ENCODE measurements at regions not wholly inside any gene's neighbourhood (a gene's known extent, or its start where the extent isn't known, plus 50 kb on each side); places are given as distances from the start of the nearest gene placed in this dataset.

GRCh38 chr9:108511307-108511706, 344.5 kb downstream of the ACTL7B start:
- Histone ChIP-seq H4K20me1 (replicated peaks; ENCODE audit: control insufficient read depth, extremely low read depth, insufficient read depth, low read length) (no peaks in the 10 kb centered on the region), H3K36me3 (ENCODE audit: control insufficient read depth in 2 of 2, extremely low read depth in 1 of 2, insufficient read depth in 2 of 2, low read length in 2 of 2) (no peaks in the 10 kb centered on the region), H3K4me1 (ENCODE audit: control insufficient read depth, extremely low read depth, insufficient read depth, low read length) (no peaks in the 10 kb centered on the region), H3K4me2 (ENCODE audit: insufficient read depth, low read length) (no peak overlapping the region), H3K9me3 (replicated peaks; ENCODE audit: control insufficient read depth, insufficient read depth, low read length) (no peaks in the 10 kb centered on the region), H3K9ac (replicated peaks; ENCODE audit: extremely low read depth, insufficient read depth, low read length) (no peak overlapping the region), H3K4me3 (replicated peaks in 1 of 3; ENCODE audit: insufficient read depth in 1 of 3, low read depth in 1 of 3, low read length in 3 of 3) (no peak overlapping the region), H3K27me3 (ENCODE audit: control insufficient read depth in 2 of 2, insufficient read depth in 2 of 2, low read length in 2 of 2) (no peaks in the 10 kb centered on the region), H3K9me1 (replicated peaks; ENCODE audit: control insufficient read depth, extremely low read depth, insufficient read depth, low read length) (no peaks in the 10 kb centered on the region), H2AFZ (ENCODE audit: low read depth, low read length) (no peak overlapping the region), H3K27ac (ENCODE audit: insufficient read depth, low read depth, low read length) (no peak overlapping the region), H3K79me2 (ENCODE audit: control insufficient read depth, insufficient read depth, low read length) (no peaks in the 10 kb centered on the region)
- ChIA-PET POLR2A (no interaction called here), CTCF (no interaction called here)
- intact Hi-C loops (cut with micrococcal nuclease), result no loop called here
- FAIRE-seq (no peak), DNase-seq (ENCODE audit: low read depth, low spot score) (no peak)
- no TSS peak for BruUV-seq (replicated peaks)
- dilution Hi-C loops (cut with MboI; ENCODE audit: extremely low pct_ligation_motif_present, low sequenced_read_pairs), result no loop called here
- TF ChIP-seq GATA2 (IDR thresholded peaks at IDR 0.05; ENCODE audit: insufficient read depth, insufficient read length, low read depth, low read length) (no peak), POLR2AphosphoS5 (IDR thresholded peaks at IDR 0.05; ENCODE audit: insufficient read depth, low read depth, low read length) (no peak), EZH2 (IDR thresholded peaks at IDR 0.05; ENCODE audit: borderline replicate concordance, low read depth, low read length, severe bottlenecking) (no peak), FOS (IDR thresholded peaks at IDR 0.05; ENCODE audit: borderline replicate concordance, insufficient read depth, low read length) (no peak), JUN (IDR thresholded peaks at IDR 0.05; ENCODE audit: borderline replicate concordance, insufficient read depth, insufficient read length, low read depth) (no peak), POLR2A (IDR thresholded peaks at IDR 0.05; ENCODE audit: low read depth, low read length) (no peak), MYC (IDR thresholded peaks at IDR 0.05; ENCODE audit: low read depth, low read length) (no peak), CTCF (IDR thresholded peaks at IDR 0.05; ENCODE audit: extremely low read depth in 1 of 2, insufficient read depth in 1 of 2, low read depth in 1 of 2, low read length in 2 of 2) (no peak), MAX (IDR thresholded peaks at IDR 0.05; ENCODE audit: insufficient read depth, insufficient read length) (no peak)

Measured in endothelial cell of umbilical vein (primary cell).